ENCODE measurements at regions not wholly inside any gene's neighbourhood (a gene's known extent, or its start where the extent isn't known, plus 50 kb on each side); places are given as distances from the start of the nearest gene placed in this dataset.

GRCh38 chr5:124665035-124665434 is 81.4 kb downstream of the ZNF608 start (continued):
- TF ChIP-seq ZNF148 (tag by site-specific recombination; IDR thresholded peaks at IDR 0.05; ENCODE audit: borderline replicate concordance) (no peak), HOXD13 (CRISPR knock-in tag; IDR thresholded peaks at IDR 0.05; ENCODE audit: borderline replicate concordance) (no peak), ZNF501 (tag by site-specific recombination; IDR thresholded peaks at IDR 0.05) (0 out of 2 replicates have a peak, but pooled peaks have one; percentile 44), MYNN (tag by site-specific recombination; IDR thresholded peaks at IDR 0.05; ENCODE audit: borderline replicate concordance) (no peak), ZNF138 (tag by site-specific recombination; IDR thresholded peaks at IDR 0.05; ENCODE audit: borderline replicate concordance) (no peak), ZNF26 (tag by site-specific recombination; IDR thresholded peaks at IDR 0.05) (no peak), ZBTB49 (tag by site-specific recombination; IDR thresholded peaks at IDR 0.05; ENCODE audit: low read depth) (no peak), BCL11B (tag by site-specific recombination; IDR thresholded peaks at IDR 0.05; ENCODE audit: low read depth) (no peak), ZNF837 (tag by site-specific recombination; IDR thresholded peaks at IDR 0.05) (no peak), ZNF580 (tag by site-specific recombination; IDR thresholded peaks at IDR 0.05) (peak; percentile 82; the same call in 1 of the 2 replicates), ZNF596 (tag by site-specific recombination; IDR thresholded peaks at IDR 0.05) (peak; percentile 49; the same call in 1 of the 2 replicates), ZNF701 (tag by site-specific recombination; IDR thresholded peaks at IDR 0.05) (no peak), ZBTB21 (tag by site-specific recombination; IDR thresholded peaks at IDR 0.05) (peak; percentile 95), ZBTB1 (tag by site-specific recombination; IDR thresholded peaks at IDR 0.05) (peak; percentile 85), ZBTB48 (tag by site-specific recombination; IDR thresholded peaks at IDR 0.05) (no peak), KLF1 (tag by site-specific recombination; IDR thresholded peaks at IDR 0.05) (peak; percentile 73), PRDM1 (tag by site-specific recombination; IDR thresholded peaks at IDR 0.05) (no peak), ZNF529 (tag by site-specific recombination; IDR thresholded peaks at IDR 0.05; ENCODE audit: insufficient replicate concordance) (no peak), OVOL3 (tag by site-specific recombination; IDR thresholded peaks at IDR 0.05) (peak; percentile 83), ZNF670 (tag by site-specific recombination; IDR thresholded peaks at IDR 0.05; ENCODE audit: low read depth) (no peak), ZNF558 (tag by site-specific recombination; IDR thresholded peaks at IDR 0.05) (peak; percentile 64)
- TF ChIP-seq, protein P1, sequence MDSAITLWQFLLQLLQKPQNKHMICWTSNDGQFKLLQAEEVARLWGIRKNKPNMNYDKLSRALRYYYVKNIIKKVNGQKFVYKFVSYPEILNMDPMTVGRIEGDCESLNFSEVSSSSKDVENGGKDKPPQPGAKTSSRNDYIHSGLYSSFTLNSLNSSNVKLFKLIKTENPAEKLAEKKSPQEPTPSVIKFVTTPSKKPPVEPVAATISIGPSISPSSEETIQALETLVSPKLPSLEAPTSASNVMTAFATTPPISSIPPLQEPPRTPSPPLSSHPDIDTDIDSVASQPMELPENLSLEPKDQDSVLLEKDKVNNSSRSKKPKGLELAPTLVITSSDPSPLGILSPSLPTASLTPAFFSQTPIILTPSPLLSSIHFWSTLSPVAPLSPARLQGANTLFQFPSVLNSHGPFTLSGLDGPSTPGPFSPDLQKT (IDR thresholded peaks at IDR 0.05; ENCODE audit: borderline replicate concordance, low read depth, low read length) = no peak
- TF ChIP-seq, protein P2, sequence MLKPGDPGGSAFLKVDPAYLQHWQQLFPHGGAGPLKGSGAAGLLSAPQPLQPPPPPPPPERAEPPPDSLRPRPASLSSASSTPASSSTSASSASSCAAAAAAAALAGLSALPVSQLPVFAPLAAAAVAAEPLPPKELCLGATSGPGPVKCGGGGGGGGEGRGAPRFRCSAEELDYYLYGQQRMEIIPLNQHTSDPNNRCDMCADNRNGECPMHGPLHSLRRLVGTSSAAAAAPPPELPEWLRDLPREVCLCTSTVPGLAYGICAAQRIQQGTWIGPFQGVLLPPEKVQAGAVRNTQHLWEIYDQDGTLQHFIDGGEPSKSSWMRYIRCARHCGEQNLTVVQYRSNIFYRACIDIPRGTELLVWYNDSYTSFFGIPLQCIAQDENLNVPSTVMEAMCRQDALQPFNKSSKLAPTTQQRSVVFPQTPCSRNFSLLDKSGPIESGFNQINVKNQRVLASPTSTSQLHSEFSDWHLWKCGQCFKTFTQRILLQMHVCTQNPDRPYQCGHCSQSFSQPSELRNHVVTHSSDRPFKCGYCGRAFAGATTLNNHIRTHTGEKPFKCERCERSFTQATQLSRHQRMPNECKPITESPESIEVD (tag by site-specific recombination; IDR thresholded peaks at IDR 0.05) = peak; percentile 86
- TF ChIP-seq, protein P3, sequence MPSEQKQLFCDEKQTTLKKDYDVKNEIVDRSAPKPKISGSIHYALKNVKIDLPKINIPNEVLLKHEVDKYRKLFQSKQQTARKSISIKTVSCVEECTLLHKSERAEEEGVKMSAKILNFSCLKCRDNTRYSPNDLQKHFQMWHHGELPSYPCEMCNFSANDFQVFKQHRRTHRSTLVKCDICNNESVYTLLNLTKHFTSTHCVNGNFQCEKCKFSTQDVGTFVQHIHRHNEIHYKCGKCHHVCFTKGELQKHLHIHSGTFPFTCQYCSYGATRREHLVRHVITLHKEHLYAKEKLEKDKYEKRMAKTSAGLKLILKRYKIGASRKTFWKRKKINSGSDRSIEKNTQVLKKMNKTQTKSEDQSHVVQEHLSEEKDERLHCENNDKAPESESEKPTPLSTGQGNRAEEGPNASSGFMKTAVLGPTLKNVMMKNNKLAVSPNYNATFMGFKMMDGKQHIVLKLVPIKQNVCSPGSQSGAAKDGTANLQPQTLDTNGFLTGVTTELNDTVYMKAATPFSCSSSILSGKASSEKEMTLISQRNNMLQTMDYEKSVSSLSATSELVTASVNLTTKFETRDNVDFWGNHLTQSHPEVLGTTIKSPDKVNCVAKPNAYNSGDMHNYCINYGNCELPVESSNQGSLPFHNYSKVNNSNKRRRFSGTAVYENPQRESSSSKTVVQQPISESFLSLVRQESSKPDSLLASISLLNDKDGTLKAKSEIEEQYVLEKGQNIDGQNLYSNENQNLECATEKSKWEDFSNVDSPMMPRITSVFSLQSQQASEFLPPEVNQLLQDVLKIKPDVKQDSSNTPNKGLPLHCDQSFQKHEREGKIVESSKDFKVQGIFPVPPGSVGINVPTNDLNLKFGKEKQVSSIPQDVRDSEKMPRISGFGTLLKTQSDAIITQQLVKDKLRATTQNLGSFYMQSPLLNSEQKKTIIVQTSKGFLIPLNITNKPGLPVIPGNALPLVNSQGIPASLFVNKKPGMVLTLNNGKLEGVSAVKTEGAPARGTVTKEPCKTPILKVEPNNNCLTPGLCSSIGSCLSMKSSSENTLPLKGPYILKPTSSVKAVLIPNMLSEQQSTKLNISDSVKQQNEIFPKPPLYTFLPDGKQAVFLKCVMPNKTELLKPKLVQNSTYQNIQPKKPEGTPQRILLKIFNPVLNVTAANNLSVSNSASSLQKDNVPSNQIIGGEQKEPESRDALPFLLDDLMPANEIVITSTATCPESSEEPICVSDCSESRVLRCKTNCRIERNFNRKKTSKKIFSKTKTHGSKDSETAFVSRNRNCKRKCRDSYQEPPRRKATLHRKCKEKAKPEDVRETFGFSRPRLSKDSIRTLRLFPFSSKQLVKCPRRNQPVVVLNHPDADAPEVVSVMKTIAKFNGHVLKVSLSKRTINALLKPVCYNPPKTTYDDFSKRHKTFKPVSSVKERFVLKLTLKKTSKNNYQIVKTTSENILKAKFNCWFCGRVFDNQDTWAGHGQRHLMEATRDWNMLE (tag by site-specific recombination; conservative IDR thresholded peaks at IDR 0.05; ENCODE audit: low read depth) = peak; percentile 47; the same call in 1 of the 2 replicates

Data from HEK293 (cell line).